ENCODE measurements at regions not wholly inside any gene's neighbourhood (a gene's known extent, or its start where the extent isn't known, plus 50 kb on each side); places are given as distances from the start of the nearest gene placed in this dataset.
"Not testable (repeated sequence)": the region's sequence is repeated elsewhere in the genome, so short reads cannot be mapped to it uniquely, and the experiment has no call there.

DNA sequence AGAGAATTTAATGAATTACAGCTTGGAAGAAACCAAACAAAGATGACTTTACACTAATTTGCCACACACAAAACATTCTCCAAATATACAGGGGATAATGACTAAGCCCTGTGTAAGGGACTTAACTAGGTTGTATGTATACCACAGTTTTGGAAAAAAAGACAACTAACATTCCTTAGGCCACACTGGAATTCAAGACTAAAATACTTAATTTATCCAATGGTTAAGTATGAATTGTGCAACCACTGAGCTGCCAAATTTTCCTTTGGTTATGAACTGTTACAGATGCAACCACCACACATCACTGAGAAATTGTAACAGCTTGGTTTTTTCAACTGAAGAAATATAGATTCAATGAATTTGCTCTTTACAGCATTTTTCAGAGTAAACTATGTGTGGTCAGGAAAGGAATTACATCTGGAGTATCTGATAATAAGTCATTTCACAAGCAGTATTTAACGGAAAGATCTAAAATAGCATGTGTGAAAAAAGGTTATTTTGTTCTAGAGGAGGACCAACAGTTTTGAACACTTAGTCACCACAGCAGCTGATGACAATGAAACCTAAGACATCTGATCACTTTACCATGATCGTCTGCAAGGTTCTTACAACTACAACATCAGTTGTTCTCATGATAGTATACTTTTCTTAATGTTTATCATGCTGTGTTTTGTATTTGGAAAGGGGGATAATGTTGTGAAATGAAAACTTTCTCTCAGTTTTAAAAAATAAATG is 318.8 kb downstream of the BCKDHB start:
- Mint-ChIP-seq H3K27ac (no peak overlapping the region), H3K27me3 (no peaks in the 10 kb centered on the region), H3K4me1 (ENCODE audit: unreplicated experiment) (no peaks in the 10 kb centered on the region), H3K9me3 (peaks cover 8% of the 10 kb centered on the region), H3K4me3 (no peak overlapping the region), H3K36me3 (peaks cover 7% of the 10 kb centered on the region)
- DNase-seq (ENCODE audit: extremely low spot score, unreplicated experiment) = no peak
- TF ChIP-seq, protein P1, sequence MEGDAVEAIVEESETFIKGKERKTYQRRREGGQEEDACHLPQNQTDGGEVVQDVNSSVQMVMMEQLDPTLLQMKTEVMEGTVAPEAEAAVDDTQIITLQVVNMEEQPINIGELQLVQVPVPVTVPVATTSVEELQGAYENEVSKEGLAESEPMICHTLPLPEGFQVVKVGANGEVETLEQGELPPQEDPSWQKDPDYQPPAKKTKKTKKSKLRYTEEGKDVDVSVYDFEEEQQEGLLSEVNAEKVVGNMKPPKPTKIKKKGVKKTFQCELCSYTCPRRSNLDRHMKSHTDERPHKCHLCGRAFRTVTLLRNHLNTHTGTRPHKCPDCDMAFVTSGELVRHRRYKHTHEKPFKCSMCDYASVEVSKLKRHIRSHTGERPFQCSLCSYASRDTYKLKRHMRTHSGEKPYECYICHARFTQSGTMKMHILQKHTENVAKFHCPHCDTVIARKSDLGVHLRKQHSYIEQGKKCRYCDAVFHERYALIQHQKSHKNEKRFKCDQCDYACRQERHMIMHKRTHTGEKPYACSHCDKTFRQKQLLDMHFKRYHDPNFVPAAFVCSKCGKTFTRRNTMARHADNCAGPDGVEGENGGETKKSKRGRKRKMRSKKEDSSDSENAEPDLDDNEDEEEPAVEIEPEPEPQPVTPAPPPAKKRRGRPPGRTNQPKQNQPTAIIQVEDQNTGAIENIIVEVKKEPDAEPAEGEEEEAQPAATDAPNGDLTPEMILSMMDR (conservative IDR thresholded peaks at IDR 0.05) = peak; percentile 18

DNA sequence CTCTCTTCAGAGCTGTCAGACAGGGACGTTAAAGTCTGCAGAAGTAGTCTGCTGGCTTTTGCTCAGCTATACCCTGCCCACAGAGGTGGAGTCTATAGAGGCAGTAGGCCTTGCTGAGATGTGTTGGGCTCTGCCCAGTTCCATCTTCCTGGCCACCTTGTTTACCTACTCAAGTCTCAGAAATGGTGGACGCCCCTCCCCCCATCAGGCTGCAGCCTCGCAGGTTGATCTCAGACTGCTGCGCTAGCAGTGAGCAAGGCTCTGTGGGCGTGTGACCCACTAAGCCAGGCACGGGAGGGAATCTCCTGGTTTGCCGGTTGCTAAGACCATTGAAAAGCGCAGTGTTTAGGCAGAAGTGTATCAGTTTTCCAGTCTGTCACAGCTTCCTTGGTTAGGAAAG is 305.0 kb downstream of the BCKDHB start:
- Mint-ChIP-seq H3K4me3 (no peak overlapping the region), H3K9me3 (peaks cover 12% of the 10 kb centered on the region), H3K4me1 (ENCODE audit: unreplicated experiment) (no peaks in the 10 kb centered on the region), H3K36me3 (peaks cover 3% of the 10 kb centered on the region), H3K27me3 (no peaks in the 10 kb centered on the region), H3K27ac (no peak overlapping the region)
- TF ChIP-seq, protein P1 (conservative IDR thresholded peaks at IDR 0.05) = no peak
- no peak for DNase-seq (ENCODE audit: extremely low spot score, unreplicated experiment)

DNA sequence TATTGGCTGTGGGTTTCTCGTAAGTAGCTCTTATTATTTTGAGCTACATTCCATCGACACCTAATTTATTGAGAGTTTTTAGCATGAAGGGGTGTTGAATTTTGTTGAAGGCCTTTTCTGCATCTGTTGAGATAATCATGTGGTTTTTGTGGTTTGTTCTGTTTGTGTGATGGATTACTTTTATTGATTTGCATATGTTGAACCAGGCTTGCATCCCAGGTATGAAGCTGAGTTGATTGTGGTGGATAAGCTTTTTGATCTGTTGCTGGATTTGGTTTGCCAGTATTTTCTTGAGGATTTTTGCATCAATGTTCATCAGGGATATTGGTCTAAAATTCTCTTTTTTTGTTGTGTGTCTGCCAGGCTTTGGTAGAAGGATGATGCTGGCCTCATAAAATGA is 301.5 kb downstream of the BCKDHB start:
- H3K36me3 Mint-ChIP-seq; H3K9me3 Mint-ChIP-seq; H3K4me1 Mint-ChIP-seq (ENCODE audit: unreplicated experiment); H3K27ac Mint-ChIP-seq; H3K27me3 Mint-ChIP-seq; DNase-seq (ENCODE audit: extremely low spot score, unreplicated experiment); H3K4me3 Mint-ChIP-seq: not testable (repeated sequence)

DNA sequence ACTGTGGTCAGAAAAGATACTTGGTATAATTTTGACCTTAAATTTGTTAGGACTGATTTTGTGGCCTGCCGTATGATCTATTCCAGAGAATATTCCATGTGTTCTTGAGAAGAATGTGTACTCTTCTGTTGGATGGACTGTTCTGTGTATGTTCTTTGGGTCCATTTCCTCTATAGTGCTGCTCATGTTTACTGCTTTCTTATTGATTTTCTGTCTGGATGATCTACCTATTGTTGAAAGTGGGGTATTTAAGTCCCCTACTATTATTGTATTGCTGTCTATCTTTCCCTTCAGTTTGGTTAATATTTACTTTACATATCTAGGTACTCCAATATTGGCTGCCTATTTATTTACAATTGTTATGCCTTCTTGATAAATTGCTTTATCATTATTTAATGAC is 298.4 kb downstream of the BCKDHB start:
- Mint-ChIP-seq H3K36me3 (peaks cover 3% of the 10 kb centered on the region), H3K4me1 (ENCODE audit: unreplicated experiment) (no peaks in the 10 kb centered on the region), H3K27me3 (no peaks in the 10 kb centered on the region), H3K4me3 (no peak overlapping the region), H3K9me3 (peaks cover 13% of the 10 kb centered on the region), H3K27ac (no peak overlapping the region)
- no peak for DNase-seq (ENCODE audit: extremely low spot score, unreplicated experiment)
- TF ChIP-seq, protein P1 (conservative IDR thresholded peaks at IDR 0.05) = no peak

DNA sequence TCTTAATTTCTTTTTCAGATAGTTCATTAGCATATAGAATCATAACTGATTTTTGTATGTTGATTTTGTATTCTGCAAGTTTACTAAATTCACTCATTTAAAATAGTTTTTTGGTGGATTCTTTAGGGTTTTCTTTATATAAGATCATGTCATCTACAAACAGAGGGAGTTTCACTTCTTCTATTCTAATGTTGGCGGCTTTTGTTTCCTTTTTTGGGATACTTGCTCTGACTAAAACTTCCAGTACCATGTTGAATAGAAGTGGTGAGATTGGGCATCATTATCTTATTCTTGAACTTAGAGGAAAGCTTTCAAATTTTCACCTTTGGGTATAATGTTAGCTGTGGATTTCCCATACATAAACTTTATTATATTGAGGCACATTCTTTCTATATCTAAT is 296.9 kb downstream of the BCKDHB start:
- Mint-ChIP-seq H3K36me3 (no peaks in the 10 kb centered on the region), H3K27ac (no peak overlapping the region), H3K9me3 (peaks cover 11% of the 10 kb centered on the region), H3K27me3 (no peaks in the 10 kb centered on the region), H3K4me3 (no peak overlapping the region), H3K4me1 (ENCODE audit: unreplicated experiment) (no peaks in the 10 kb centered on the region)
- TF ChIP-seq, protein P1 (conservative IDR thresholded peaks at IDR 0.05) = no peak
- no peak for DNase-seq (ENCODE audit: extremely low spot score, unreplicated experiment)

DNA sequence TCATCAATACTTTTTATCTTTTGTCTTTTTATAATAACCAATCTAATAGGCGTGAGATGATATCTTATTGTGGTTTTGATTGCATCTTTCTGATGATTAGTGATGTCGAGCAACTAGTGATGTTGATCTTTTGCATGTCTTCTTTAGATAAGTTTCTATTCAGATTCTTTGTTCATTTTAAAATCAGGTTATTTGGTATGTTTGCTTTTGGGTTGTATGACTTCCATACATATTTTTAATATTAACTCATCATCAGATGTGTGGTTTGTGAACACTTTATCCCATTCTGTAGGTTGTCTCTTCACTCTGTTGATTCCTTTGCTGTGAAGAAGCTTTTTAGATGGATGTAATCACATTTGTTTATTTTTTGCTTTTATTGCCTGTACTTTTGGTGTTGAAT is 295.8 kb downstream of the BCKDHB start:
- Mint-ChIP-seq H3K4me1 (ENCODE audit: unreplicated experiment) (no peaks in the 10 kb centered on the region), H3K4me3 (no peak overlapping the region), H3K36me3 (no peaks in the 10 kb centered on the region), H3K27ac (no peak overlapping the region), H3K9me3 (peaks cover 11% of the 10 kb centered on the region), H3K27me3 (no peaks in the 10 kb centered on the region)
- TF ChIP-seq, protein P1 (conservative IDR thresholded peaks at IDR 0.05) = no peak
- no peak for DNase-seq (ENCODE audit: extremely low spot score, unreplicated experiment)
